LoVo (cell line): ENCODE measurements at regions not wholly inside any gene's neighbourhood (a gene's known extent, or its start where the extent isn't known, plus 50 kb on each side); places are given as distances from the start of the nearest gene placed in this dataset.
A peak's percentile ranks its signal among the peaks of the same experiment; 100 is the strongest.

Experiments
- DNase-seq: peaks from one replicate; pipeline ENCODE4 v3.0.0-alpha.2; 2016; ENCODE audit warnings: low spot score

- no peak for DNase-seq
These were observed 427.2 kb downstream of the OCA2 start for GRCh38 chr15:27671819-27672437.

- no peak for DNase-seq
These were observed 428.5 kb downstream of the OCA2 start for GRCh38 chr15:27670486-27671209.

DNA sequence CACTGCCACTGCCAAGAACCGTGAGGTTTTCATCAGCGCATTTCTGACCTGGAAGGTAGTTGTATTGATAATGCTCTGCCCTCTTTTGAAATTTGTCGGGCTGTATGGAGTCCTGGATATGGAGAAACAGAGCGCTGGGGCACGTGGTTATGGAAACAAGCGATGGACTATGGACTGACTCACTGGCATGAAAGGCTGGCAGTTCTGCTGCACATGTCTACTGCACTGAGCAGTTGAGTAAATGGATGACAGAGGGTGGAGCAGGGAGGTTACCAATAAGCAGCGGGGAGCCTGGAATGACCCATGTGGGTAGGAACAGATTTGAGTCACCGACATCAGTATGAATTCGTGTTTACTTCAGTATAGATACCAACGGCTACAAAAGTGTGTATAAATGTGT lies 429.5 kb downstream of the OCA2 start:
- peak; percentile 8 for DNase-seq

GRCh38 chr15:27668471-27669220 lies 430.5 kb downstream of the OCA2 start:
- DNase-seq = no peak

GRCh38 chr15:27665002-27665401 lies 434.1 kb downstream of the OCA2 start:
- DNase-seq = no peak

GRCh38 chr15:27662892-27663291 lies 436.2 kb downstream of the OCA2 start:
- DNase-seq = no peak

- DNase-seq = no peak
These were observed 438.4 kb downstream of the OCA2 start for GRCh38 chr15:27660676-27661075.

GRCh38 chr15:27656296-27656987 lies 442.7 kb downstream of the OCA2 start:
- no peak for DNase-seq

GRCh38 chr15:27655056-27655455 lies 444.1 kb downstream of the OCA2 start:
- no peak for DNase-seq

GRCh38 chr15:27650244-27650643 lies 448.9 kb downstream of the OCA2 start:
- no peak for DNase-seq

DNA sequence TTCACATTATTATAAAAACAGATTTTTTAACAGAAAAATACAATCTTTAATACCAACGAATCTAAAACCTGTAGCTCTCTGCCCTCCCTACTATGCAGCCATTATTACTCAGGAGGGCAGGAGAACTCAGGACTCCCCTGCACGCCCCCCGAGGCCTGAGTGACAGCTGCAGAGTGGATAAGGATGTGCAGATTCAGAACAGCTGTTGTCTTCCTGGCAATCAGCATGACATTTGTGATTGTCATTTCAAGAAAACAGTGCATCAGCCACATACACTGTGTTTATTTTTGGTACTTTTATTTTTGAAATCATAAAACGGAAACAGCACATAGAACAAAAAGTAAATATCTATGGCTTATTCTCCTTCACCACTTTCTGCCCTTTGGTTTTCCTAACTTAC lies 450.8 kb downstream of the OCA2 start:
- DNase-seq = no peak

DNA sequence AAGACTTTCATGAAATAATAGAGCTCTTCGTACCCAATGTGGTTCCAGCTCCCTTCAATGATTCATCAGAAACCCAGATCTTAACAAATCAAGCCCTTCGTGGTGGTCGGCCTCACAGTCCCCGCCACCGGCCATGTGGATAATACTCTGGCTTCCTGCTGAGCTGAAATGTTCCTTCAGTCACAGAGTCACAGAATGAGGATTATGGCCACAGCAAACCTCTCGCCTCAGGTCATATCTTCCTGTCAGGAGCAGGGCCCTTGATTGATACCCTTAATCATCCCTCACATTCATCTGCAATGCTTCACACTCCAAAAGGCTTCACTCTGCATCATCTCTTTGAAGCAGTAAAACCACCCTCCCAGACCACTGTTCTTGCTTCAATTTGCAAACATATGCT lies 452.6 kb downstream of the OCA2 start:
- DNase-seq = no peak

DNA sequence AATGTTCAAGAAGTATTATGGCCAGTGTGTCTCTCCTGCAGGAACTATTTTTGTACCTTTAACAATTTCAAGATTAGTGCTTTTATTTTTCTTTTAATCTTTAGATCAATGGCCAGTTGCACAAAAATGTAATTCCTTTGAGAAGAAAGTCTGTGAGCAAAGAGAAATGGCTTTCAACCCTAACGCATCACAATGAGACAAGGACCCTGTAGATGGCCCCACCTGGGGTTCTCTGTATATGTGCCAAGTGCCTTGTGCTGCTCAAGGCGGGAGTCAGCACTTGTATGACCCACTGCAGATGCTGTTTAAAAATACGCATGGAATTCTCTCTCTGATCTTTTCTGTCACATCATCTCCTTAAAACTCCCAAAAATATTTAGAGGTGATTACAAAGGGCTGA lies 453.4 kb downstream of the OCA2 start:
- DNase-seq = no peak

DNA sequence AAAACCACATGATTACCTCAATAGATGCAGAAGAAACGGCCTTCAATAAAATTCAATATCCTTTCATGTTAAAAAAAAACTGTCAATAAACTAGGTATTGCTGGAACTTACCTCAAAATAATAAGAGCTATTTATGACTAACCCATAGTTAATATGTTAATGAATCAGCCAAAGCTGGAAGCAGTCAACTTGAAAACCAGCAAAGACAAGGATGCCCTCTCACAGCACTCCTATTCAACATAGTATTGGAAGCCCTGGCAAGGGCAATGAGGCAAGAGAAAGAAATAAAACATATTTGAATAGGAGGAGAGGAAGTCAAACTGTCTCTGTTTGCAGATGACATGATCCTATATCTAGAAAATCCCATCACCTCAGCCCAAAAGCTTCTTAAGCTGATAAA lies 456.1 kb downstream of the OCA2 start:
- DNase-seq = no peak

DNA sequence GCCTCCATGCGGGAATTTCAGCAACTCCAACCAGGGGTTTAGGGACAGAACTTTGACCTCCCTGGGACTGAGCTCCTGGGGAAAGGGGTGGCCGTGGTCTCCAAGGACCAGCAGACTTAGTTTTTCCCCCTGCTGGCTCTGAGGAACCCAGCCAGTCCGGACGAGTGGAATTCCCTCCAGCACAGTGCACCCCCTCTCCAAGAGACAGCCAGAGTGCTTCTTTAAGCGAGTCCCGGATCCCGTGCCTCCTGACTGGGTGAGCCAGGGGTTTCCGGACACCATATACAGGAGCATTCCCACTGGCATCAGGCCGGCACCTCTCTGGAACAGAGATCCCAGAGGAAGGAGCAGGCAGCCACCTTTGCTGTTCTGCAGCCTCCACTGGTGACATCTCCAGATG lies 459.5 kb downstream of the OCA2 start:
- DNase-seq = no peak

DNA sequence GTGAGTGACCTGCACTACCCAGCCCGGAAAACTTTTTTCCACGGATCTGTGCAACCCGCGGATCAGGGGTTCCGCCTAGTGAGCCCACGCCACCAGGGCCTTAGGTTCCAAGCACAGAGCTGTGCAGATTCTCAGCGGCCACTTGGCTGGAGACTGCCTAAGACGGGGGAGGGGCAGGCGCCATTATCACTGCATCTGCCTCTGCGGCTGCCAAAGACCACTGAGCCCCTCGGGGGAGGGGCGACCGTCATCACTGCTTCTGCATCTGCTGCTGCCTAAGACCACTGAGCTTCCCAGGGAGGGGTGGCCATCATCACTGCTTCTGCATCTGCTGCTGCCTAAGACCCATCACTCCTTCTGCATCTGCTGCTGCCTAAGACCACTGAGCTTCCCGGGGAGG lies 460.2 kb downstream of the OCA2 start:
- no peak for DNase-seq

GRCh38 chr15:27635916-27636315 lies 463.2 kb downstream of the OCA2 start:
- no peak for DNase-seq

DNA sequence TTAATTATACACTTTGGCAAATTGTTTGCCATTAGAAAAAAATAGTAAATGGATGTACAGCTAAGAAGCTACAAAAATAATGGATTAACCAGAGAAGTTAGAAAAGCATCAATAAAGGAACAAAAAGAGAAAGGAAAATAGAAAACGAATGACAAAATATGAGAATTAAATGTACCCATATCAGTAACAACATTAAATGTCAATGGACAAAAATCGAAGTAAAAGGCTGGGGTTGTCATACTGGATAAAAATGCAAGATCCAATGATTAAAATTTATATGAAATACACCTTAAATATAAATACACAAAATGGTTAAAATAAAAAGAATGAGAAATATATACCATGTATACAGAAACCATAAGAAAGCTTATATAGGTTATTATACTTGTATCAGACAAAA lies 470.6 kb downstream of the OCA2 start:
- no peak for DNase-seq

DNA sequence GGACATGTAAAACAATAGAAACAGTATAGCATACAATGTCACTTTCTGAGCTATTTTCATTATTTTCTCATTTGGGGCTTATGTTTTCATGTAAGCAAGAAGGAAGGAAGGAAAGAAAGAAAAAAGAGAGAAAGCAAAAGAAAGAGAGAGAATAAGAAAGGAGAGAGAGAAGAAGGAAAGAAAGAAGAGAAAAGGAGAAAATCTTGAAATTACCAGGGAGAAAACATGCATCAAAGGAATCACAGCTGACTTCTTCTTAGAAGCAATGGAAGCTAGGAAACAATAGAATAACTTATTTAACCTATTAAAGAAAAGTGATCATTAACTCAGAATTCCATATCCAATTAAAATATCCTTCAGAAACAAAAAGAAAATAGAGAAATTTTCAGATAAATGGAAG lies 471.5 kb downstream of the OCA2 start:
- DNase-seq = no peak

GRCh38 chr15:27623560-27624305 lies 475.4 kb downstream of the OCA2 start:
- DNase-seq = no peak

DNA sequence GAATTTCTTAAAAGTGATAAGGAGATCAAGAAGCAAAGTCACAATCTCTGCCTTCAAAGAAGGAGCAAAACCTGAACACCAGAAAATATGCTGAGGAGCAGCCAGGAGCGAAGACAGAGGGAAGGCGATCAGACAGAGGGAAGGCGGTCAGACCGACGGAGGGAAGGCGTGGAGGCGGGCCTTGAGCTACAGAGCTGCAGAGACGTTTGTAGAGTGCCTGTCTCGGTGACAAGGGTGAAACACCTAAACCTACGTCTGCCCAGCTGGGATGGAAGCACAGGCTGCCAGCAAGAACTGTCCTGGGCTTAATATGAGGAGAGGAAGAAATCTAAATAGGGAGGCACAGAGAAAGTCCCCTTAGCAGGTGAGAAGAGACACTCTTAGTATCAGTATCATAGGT lies 476.0 kb downstream of the OCA2 start:
- DNase-seq = no peak

- no peak for DNase-seq
These were observed 476.7 kb downstream of the OCA2 start for GRCh38 chr15:27622371-27622770.
